ENCODE measurements at regions not wholly inside any gene's neighbourhood (a gene's known extent, or its start where the extent isn't known, plus 50 kb on each side); places are given as distances from the start of the nearest gene placed in this dataset.
"Not testable (repeated sequence)": the region's sequence is repeated elsewhere in the genome, so short reads cannot be mapped to it uniquely, and the experiment has no call there.

GRCh38 chr17:22270809-22271208 lies 578.5 kb downstream of the KCNJ18 start:
- not testable (repeated sequence) for TF ChIP-seq EP300 (IDR thresholded peaks at IDR 0.05; ENCODE audit: low read depth)
- TF ChIP-seq, protein P1, sequence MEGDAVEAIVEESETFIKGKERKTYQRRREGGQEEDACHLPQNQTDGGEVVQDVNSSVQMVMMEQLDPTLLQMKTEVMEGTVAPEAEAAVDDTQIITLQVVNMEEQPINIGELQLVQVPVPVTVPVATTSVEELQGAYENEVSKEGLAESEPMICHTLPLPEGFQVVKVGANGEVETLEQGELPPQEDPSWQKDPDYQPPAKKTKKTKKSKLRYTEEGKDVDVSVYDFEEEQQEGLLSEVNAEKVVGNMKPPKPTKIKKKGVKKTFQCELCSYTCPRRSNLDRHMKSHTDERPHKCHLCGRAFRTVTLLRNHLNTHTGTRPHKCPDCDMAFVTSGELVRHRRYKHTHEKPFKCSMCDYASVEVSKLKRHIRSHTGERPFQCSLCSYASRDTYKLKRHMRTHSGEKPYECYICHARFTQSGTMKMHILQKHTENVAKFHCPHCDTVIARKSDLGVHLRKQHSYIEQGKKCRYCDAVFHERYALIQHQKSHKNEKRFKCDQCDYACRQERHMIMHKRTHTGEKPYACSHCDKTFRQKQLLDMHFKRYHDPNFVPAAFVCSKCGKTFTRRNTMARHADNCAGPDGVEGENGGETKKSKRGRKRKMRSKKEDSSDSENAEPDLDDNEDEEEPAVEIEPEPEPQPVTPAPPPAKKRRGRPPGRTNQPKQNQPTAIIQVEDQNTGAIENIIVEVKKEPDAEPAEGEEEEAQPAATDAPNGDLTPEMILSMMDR (IDR thresholded peaks at IDR 0.05) = not testable (repeated sequence)
